ENCODE measurements at regions not wholly inside any gene's neighbourhood (a gene's known extent, or its start where the extent isn't known, plus 50 kb on each side); places are given as distances from the start of the nearest gene placed in this dataset.

GRCh38 chr10:130404476-130405055 lies 268.4 kb downstream of the GLRX3 start:
- Histone ChIP-seq H3K4me1 (ENCODE audit: control insufficient read depth, insufficient read depth, low read length) (peaks cover 21% of the 10 kb centered on the region), H3K27me3 (ENCODE audit: control insufficient read depth, insufficient read depth, low read length) (peaks cover 4% of the 10 kb centered on the region; the same call in 1 of the 2 replicates), H3K9ac (ENCODE audit: low read length) (no peak overlapping the region), H3K27ac (ENCODE audit: low read depth, low read length) (no peak overlapping the region), H3K9me3 (ENCODE audit: control insufficient read depth, insufficient read depth, low read depth, low read length) (0 out of 2 replicates have a peak, but pooled peaks cover 1% of the 10 kb centered on the region), H3K36me3 (ENCODE audit: control insufficient read depth, insufficient read depth, low read length) (no peaks in the 10 kb centered on the region), H3K4me3 (ENCODE audit: low read depth, low read length) (no peak overlapping the region)

GRCh38 chr10:130407052-130407451 lies 270.9 kb downstream of the GLRX3 start:
- H3K36me3 ChIP-seq (ENCODE audit: control insufficient read depth, insufficient read depth, low read length), result no peaks in the 10 kb centered on the region
- H3K27me3 ChIP-seq (ENCODE audit: control insufficient read depth, insufficient read depth, low read length), result peaks cover 4% of the 10 kb centered on the region; the same call in 1 of the 2 replicates
- 0 out of 2 replicates have a peak, but pooled peaks cover 11% of the 10 kb centered on the region for H3K4me1 ChIP-seq (ENCODE audit: control insufficient read depth, insufficient read depth, low read length)
- no peak overlapping the region for H3K27ac ChIP-seq (ENCODE audit: low read depth, low read length)
- no peak overlapping the region for H3K4me3 ChIP-seq (ENCODE audit: low read depth, low read length)
- H3K9me3 ChIP-seq (ENCODE audit: control insufficient read depth, insufficient read depth, low read depth, low read length), result no peaks in the 10 kb centered on the region
- H3K9ac ChIP-seq (ENCODE audit: low read length), result no peak overlapping the region

- no peak overlapping the region for H3K27ac ChIP-seq (ENCODE audit: low read depth, low read length)
- no peaks in the 10 kb centered on the region for H3K9me3 ChIP-seq (ENCODE audit: control insufficient read depth, insufficient read depth, low read depth, low read length)
- H3K27me3 ChIP-seq (ENCODE audit: control insufficient read depth, insufficient read depth, low read length), result no peaks in the 10 kb centered on the region
- no peak overlapping the region for H3K4me3 ChIP-seq (ENCODE audit: low read depth, low read length)
- no peaks in the 10 kb centered on the region for H3K36me3 ChIP-seq (ENCODE audit: control insufficient read depth, insufficient read depth, low read length)
- 0 out of 2 replicates have a peak, but pooled peaks cover 11% of the 10 kb centered on the region for H3K4me1 ChIP-seq (ENCODE audit: control insufficient read depth, insufficient read depth, low read length)
- no peak overlapping the region for H3K9ac ChIP-seq (ENCODE audit: low read length)
Observed at GRCh38 chr10:130409331-130409730, 273.1 kb downstream of the GLRX3 start.

- no peak overlapping the region for H3K27ac ChIP-seq (ENCODE audit: low read depth, low read length)
- 0 out of 2 replicates have a peak, but pooled peaks cover 7% of the 10 kb centered on the region for H3K4me1 ChIP-seq (ENCODE audit: control insufficient read depth, insufficient read depth, low read length)
- H3K4me3 ChIP-seq (ENCODE audit: low read depth, low read length), result no peak overlapping the region
- no peaks in the 10 kb centered on the region for H3K27me3 ChIP-seq (ENCODE audit: control insufficient read depth, insufficient read depth, low read length)
- no peak overlapping the region for H3K9ac ChIP-seq (ENCODE audit: low read length)
- no peaks in the 10 kb centered on the region for H3K36me3 ChIP-seq (ENCODE audit: control insufficient read depth, insufficient read depth, low read length)
- no peaks in the 10 kb centered on the region for H3K9me3 ChIP-seq (ENCODE audit: control insufficient read depth, insufficient read depth, low read depth, low read length)
Observed at GRCh38 chr10:130409931-130410330, 273.7 kb downstream of the GLRX3 start.

GRCh38 chr10:130411496-130412085 lies 275.4 kb downstream of the GLRX3 start:
- no peaks in the 10 kb centered on the region for H3K27me3 ChIP-seq (ENCODE audit: control insufficient read depth, insufficient read depth, low read length)
- peaks cover 6% of the 10 kb centered on the region for H3K9me3 ChIP-seq (ENCODE audit: control insufficient read depth, insufficient read depth, low read depth, low read length)
- 0 out of 2 replicates have a peak, but pooled peaks cover 6% of the 10 kb centered on the region for H3K4me1 ChIP-seq (ENCODE audit: control insufficient read depth, insufficient read depth, low read length)
- no peak overlapping the region for H3K27ac ChIP-seq (ENCODE audit: low read depth, low read length)
- no peaks in the 10 kb centered on the region for H3K36me3 ChIP-seq (ENCODE audit: control insufficient read depth, insufficient read depth, low read length)
- H3K9ac ChIP-seq (ENCODE audit: low read length), result no peak overlapping the region
- no peak overlapping the region for H3K4me3 ChIP-seq (ENCODE audit: low read depth, low read length)

GRCh38 chr10:130412317-130412716 lies 276.1 kb downstream of the GLRX3 start:
- H3K27me3 ChIP-seq (ENCODE audit: control insufficient read depth, insufficient read depth, low read length), result no peaks in the 10 kb centered on the region
- H3K4me3 ChIP-seq (ENCODE audit: low read depth, low read length), result no peak overlapping the region
- H3K9me3 ChIP-seq (ENCODE audit: control insufficient read depth, insufficient read depth, low read depth, low read length), result peaks cover 7% of the 10 kb centered on the region
- H3K27ac ChIP-seq (ENCODE audit: low read depth, low read length), result no peak overlapping the region
- H3K36me3 ChIP-seq (ENCODE audit: control insufficient read depth, insufficient read depth, low read length), result no peaks in the 10 kb centered on the region
- H3K4me1 ChIP-seq (ENCODE audit: control insufficient read depth, insufficient read depth, low read length), result 0 out of 2 replicates have a peak, but pooled peaks cover 6% of the 10 kb centered on the region
- no peak overlapping the region for H3K9ac ChIP-seq (ENCODE audit: low read length)

- Histone ChIP-seq H3K9ac (ENCODE audit: low read length) (no peak overlapping the region), H3K4me3 (ENCODE audit: low read depth, low read length) (no peak overlapping the region), H3K27me3 (ENCODE audit: control insufficient read depth, insufficient read depth, low read length) (no peaks in the 10 kb centered on the region), H3K9me3 (ENCODE audit: control insufficient read depth, insufficient read depth, low read depth, low read length) (peaks cover 7% of the 10 kb centered on the region), H3K36me3 (ENCODE audit: control insufficient read depth, insufficient read depth, low read length) (no peaks in the 10 kb centered on the region), H3K27ac (ENCODE audit: low read depth, low read length) (no peak overlapping the region), H3K4me1 (ENCODE audit: control insufficient read depth, insufficient read depth, low read length) (no peaks in the 10 kb centered on the region)
Observed at GRCh38 chr10:130416334-130417150, 280.4 kb downstream of the GLRX3 start.

GRCh38 chr10:130418731-130419130 lies 282.5 kb downstream of the GLRX3 start:
- Histone ChIP-seq H3K4me3 (ENCODE audit: low read depth, low read length) (no peak overlapping the region), H3K9me3 (ENCODE audit: control insufficient read depth, insufficient read depth, low read depth, low read length) (peaks cover 7% of the 10 kb centered on the region), H3K36me3 (ENCODE audit: control insufficient read depth, insufficient read depth, low read length) (no peaks in the 10 kb centered on the region), H3K27me3 (ENCODE audit: control insufficient read depth, insufficient read depth, low read length) (no peaks in the 10 kb centered on the region), H3K9ac (ENCODE audit: low read length) (no peak overlapping the region), H3K4me1 (ENCODE audit: control insufficient read depth, insufficient read depth, low read length) (no peaks in the 10 kb centered on the region), H3K27ac (ENCODE audit: low read depth, low read length) (no peak overlapping the region)

GRCh38 chr10:130421909-130422308 lies 285.7 kb downstream of the GLRX3 start:
- H3K27me3 ChIP-seq (ENCODE audit: control insufficient read depth, insufficient read depth, low read length), result no peaks in the 10 kb centered on the region
- H3K4me3 ChIP-seq (ENCODE audit: low read depth, low read length), result no peak overlapping the region
- no peak overlapping the region for H3K9ac ChIP-seq (ENCODE audit: low read length)
- H3K9me3 ChIP-seq (ENCODE audit: control insufficient read depth, insufficient read depth, low read depth, low read length), result no peaks in the 10 kb centered on the region
- H3K4me1 ChIP-seq (ENCODE audit: control insufficient read depth, insufficient read depth, low read length), result no peaks in the 10 kb centered on the region
- H3K36me3 ChIP-seq (ENCODE audit: control insufficient read depth, insufficient read depth, low read length), result no peaks in the 10 kb centered on the region
- H3K27ac ChIP-seq (ENCODE audit: low read depth, low read length), result no peak overlapping the region

- H3K4me1 ChIP-seq (ENCODE audit: control insufficient read depth, insufficient read depth, low read length), result no peaks in the 10 kb centered on the region
- H3K4me3 ChIP-seq (ENCODE audit: low read depth, low read length), result no peak overlapping the region
- no peaks in the 10 kb centered on the region for H3K27me3 ChIP-seq (ENCODE audit: control insufficient read depth, insufficient read depth, low read length)
- no peaks in the 10 kb centered on the region for H3K9me3 ChIP-seq (ENCODE audit: control insufficient read depth, insufficient read depth, low read depth, low read length)
- no peak overlapping the region for H3K9ac ChIP-seq (ENCODE audit: low read length)
- H3K27ac ChIP-seq (ENCODE audit: low read depth, low read length), result no peak overlapping the region
- H3K36me3 ChIP-seq (ENCODE audit: control insufficient read depth, insufficient read depth, low read length), result no peaks in the 10 kb centered on the region
Observed at GRCh38 chr10:130422366-130423324, 286.5 kb downstream of the GLRX3 start.
